UCSD-AML1 (cell line): ENCODE measurements at regions not wholly inside any gene's neighbourhood (a gene's known extent, or its start where the extent isn't known, plus 50 kb on each side); places are given as distances from the start of the nearest gene placed in this dataset.
"Not testable (repeated sequence)": the region's sequence is repeated elsewhere in the genome, so short reads cannot be mapped to it uniquely, and the experiment has no call there.

Experiments used
- DNase-seq: peaks from one replicate; lab custom pipeline; 2025; ENCODE audit not compliant: unreplicated experiment; lab: John Stamatoyannopoulos, UW

- DNase-seq, result no peak
Observed at GRCh38 chr16:64085296-64085695, 1036.6 kb downstream of the CDH11 start.

- DNase-seq, result no peak
Observed at GRCh38 chr16:64084706-64085105, 1037.2 kb downstream of the CDH11 start.

GRCh38 chr16:64083428-64084129, 1038.3 kb downstream of the CDH11 start:
- DNase-seq, result no peak

GRCh38 chr16:64077242-64077641, 1044.6 kb downstream of the CDH11 start:
- no peak for DNase-seq

- DNase-seq, result no peak
Observed at GRCh38 chr16:64074706-64075105, 1047.2 kb downstream of the CDH11 start.

GRCh38 chr16:64072131-64072730, 1049.6 kb downstream of the CDH11 start:
- DNase-seq, result not testable (repeated sequence)

- DNase-seq, result no peak
Observed at GRCh38 chr16:64065523-64065922, 1056.3 kb downstream of the CDH11 start.

GRCh38 chr16:64061621-64062020, 1060.2 kb downstream of the CDH11 start:
- no peak for DNase-seq

GRCh38 chr16:64060631-64061030, 1061.2 kb downstream of the CDH11 start:
- no peak for DNase-seq

GRCh38 chr16:64058685-64059084, 1063.2 kb downstream of the CDH11 start:
- no peak for DNase-seq

GRCh38 chr16:64051824-64052223, 1070.0 kb downstream of the CDH11 start:
- no peak for DNase-seq

GRCh38 chr16:64047878-64048277, 1074.0 kb downstream of the CDH11 start:
- DNase-seq, result no peak

GRCh38 chr16:64047207-64047606, 1074.7 kb downstream of the CDH11 start:
- DNase-seq, result no peak

GRCh38 chr16:64035337-64035736, 1086.5 kb downstream of the CDH11 start:
- DNase-seq, result no peak

- no peak for DNase-seq
Observed at GRCh38 chr16:64019339-64019738, 1102.5 kb downstream of the CDH11 start.

GRCh38 chr16:64017796-64018195, 1104.1 kb downstream of the CDH11 start:
- no peak for DNase-seq

- no peak for DNase-seq
Observed at GRCh38 chr16:64013856-64014255, 1108.0 kb downstream of the CDH11 start.

GRCh38 chr16:64012166-64012565, 1109.7 kb downstream of the CDH11 start:
- no peak for DNase-seq

GRCh38 chr16:64011650-64012049, 1110.2 kb downstream of the CDH11 start:
- DNase-seq, result no peak

GRCh38 chr16:64008131-64008530, 1113.7 kb downstream of the CDH11 start:
- DNase-seq, result no peak

GRCh38 chr16:64004116-64004515, 1117.7 kb downstream of the CDH11 start:
- DNase-seq, result no peak

GRCh38 chr16:63995025-63995424, 1126.8 kb downstream of the CDH11 start:
- DNase-seq, result no peak

GRCh38 chr16:63983401-63983800, 1138.5 kb downstream of the CDH11 start:
- DNase-seq, result no peak
